ENCODE measurements at regions not wholly inside any gene's neighbourhood (a gene's known extent, or its start where the extent isn't known, plus 50 kb on each side); places are given as distances from the start of the nearest gene placed in this dataset.

DNA sequence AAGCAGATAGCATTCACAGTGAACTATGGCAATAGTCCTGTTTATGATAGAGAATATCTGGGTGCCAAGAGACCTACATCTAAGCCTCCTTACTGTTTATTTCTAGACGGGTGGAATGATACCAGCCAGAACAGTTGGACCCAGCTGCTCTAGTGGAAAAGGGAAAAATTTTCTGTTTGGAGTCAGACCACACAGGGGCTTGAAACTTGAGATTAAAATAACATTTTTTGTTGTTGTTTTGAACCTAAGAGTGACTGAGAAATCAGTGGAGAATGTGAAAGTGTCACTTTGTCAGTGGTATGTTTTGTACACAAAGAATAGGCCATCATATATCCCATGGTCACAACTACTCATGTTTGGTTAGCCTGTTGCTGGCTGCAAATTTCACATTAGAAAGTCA, 105.7 kb downstream of the AGTR2 start:
- TF ChIP-seq RAD21 (IDR thresholded peaks at IDR 0.05; ENCODE audit: low read depth) (no peak), FOXM1 (IDR thresholded peaks at IDR 0.05; ENCODE audit: borderline replicate concordance, low read depth) (no peak), CREB1 (IDR thresholded peaks at IDR 0.05; ENCODE audit: low read depth) (no peak), EP300 (IDR thresholded peaks at IDR 0.05; ENCODE audit: borderline replicate concordance) (no peak), CEBPB (IDR thresholded peaks at IDR 0.05) (no peak), YY1 (IDR thresholded peaks at IDR 0.05; ENCODE audit: low read depth) (no peak), EGR1 (IDR thresholded peaks at IDR 0.05) (no peak), TEAD4 (IDR thresholded peaks at IDR 0.05) (no peak)

Measured in Ishikawa (cell line).